HCT116 (cell line): ENCODE measurements at regions not wholly inside any gene's neighbourhood (a gene's known extent, or its start where the extent isn't known, plus 50 kb on each side); places are given as distances from the start of the nearest gene placed in this dataset.

Experiments used
- ATAC-seq: fragments of 200-7000 bp; cut with Tn5 transposase; 2 replicates; pipeline ENCODE4 v1.9.1; 2020; ENCODE audit warnings: mild to moderate bottlenecking, moderate library complexity
- BruUV-seq: library from RNA; stranded (reverse); fragments of 400-500 nt; replicated peaks from 2 replicates; lab custom pipeline; 2021; lab: Mats Ljungman, UMichigan
- CTCF ChIA-PET: fragments of 300-600 bp; sonication (Branson Sonifier 250); formaldehyde crosslinking; loops from one replicate; lab custom pipeline; 2021; ENCODE audit warnings: antibody characterized with exemption; lab: Charles Lee
- POLR2A ChIA-PET: fragments of 300-600, 350-600 bp; sonication (Branson Sonifier 250); formaldehyde crosslinking; loops from one replicate; lab custom pipeline; 2021; ENCODE audit warnings: antibody characterized with exemption; lab: Charles Lee
- RAD21 ChIA-PET, 2 experiments: fragments of 300-600 bp; sonication (Branson Sonifier 250); formaldehyde crosslinking; loops; one replicate each; lab custom pipeline; 2023; ENCODE audit warnings: low total read pairs in 2 of 2; ENCODE audit not compliant: uncharacterized antibody in 2 of 2, unreplicated experiment in 2 of 2, low non-redundant PET in 1 of 2; lab: Charles Lee
- DNase-seq: peaks from one replicate; pipeline ENCODE4 v3.0.0-alpha.2; 2010; ENCODE audit warnings: low read depth, low spot score
- H2AFZ ChIP-seq: fragments of 200-600 bp; shearing (Covaris generic), sonication (generic); 2 replicates; pipeline ENCODE4 v1.6.1; 2017; ENCODE audit warnings: low read depth, mixed run types, mixed read lengths, antibody characterized with exemption, low read length; ENCODE audit not compliant: poor library complexity, severe bottlenecking
- H3K27ac ChIP-seq: 2 replicates; pipeline ENCODE4 v1.5.1; 2012; ENCODE audit warnings: low read depth, low read length
- H3K27me3 ChIP-seq: fragments of 200-600 bp; sonication (generic); 2 replicates; pipeline ENCODE4 v1.6.1; 2016; ENCODE audit warnings: mixed run types, low read length, mixed read lengths; ENCODE audit not compliant: insufficient read depth
- H3K36me3 ChIP-seq, 2 experiments: fragments of 200-500 bp in 1 of 2; fragments of 200-600 bp in 1 of 2; sonication (Bioruptor generic) in 1 of 2; sonication (generic) in 1 of 2; 2 replicates each; pipeline versions ENCODE4 v1.5.1 to v1.6.1; 2014 to 2016; ENCODE audit warnings: low read length in 2 of 2, inconsistent platforms in 1 of 2, mixed read lengths in 1 of 2, mixed run types in 1 of 2; ENCODE audit not compliant: insufficient read depth in 2 of 2, control insufficient read depth in 1 of 2
- H3K4me1 ChIP-seq, 2 experiments: fragments of 200-600 bp in 1 of 2; sonication (generic) in 1 of 2; 2 replicates each; pipeline versions ENCODE4 v1.5.1 to v1.6.1; 2012 to 2017; ENCODE audit warnings: low read length in 2 of 2, inconsistent platforms in 1 of 2, mild to moderate bottlenecking in 1 of 2, mixed read lengths in 1 of 2, mixed run types in 1 of 2, moderate library complexity in 1 of 2; ENCODE audit not compliant: insufficient read depth in 2 of 2, control insufficient read depth in 1 of 2
- H3K4me2 ChIP-seq: fragments of 200-600 bp; sonication (generic); 2 replicates; pipeline ENCODE4 v1.6.1; 2017; ENCODE audit warnings: mixed run types, low read length, mixed read lengths
- H3K4me3 ChIP-seq, 2 experiments: fragments of 200-600 bp in 1 of 2; sonication (generic) in 1 of 2; replicated peaks in 1 of 2; 2 replicates each; pipeline ENCODE4 v1.5.1; 2011 to 2016; ENCODE audit warnings: low read length in 2 of 2, control low read depth in 1 of 2, low read depth in 1 of 2, mild to moderate bottlenecking in 1 of 2, mixed read lengths in 1 of 2, mixed run types in 1 of 2
- H3K79me2 ChIP-seq: fragments of 200-600 bp; sonication (generic); 2 replicates; pipeline ENCODE4 v1.6.1; 2017; ENCODE audit warnings: mild to moderate bottlenecking, mixed run types, low read length, moderate library complexity, mixed read lengths; ENCODE audit not compliant: insufficient read depth
- H3K9ac ChIP-seq: fragments of 200-600 bp; sonication (generic); 2 replicates; pipeline ENCODE4 v1.6.1; 2016; ENCODE audit warnings: low read length, mixed read lengths
- H3K9me2 ChIP-seq: fragments of 200-600 bp; sonication (generic), shearing (Covaris generic); 2 replicates; pipeline ENCODE4 v1.6.1; 2017; ENCODE audit warnings: mixed run types, mild to moderate bottlenecking, moderate library complexity; ENCODE audit not compliant: insufficient read depth
- H3K9me3 ChIP-seq, 2 experiments: fragments of 200-500 bp in 1 of 2; fragments of 200-600 bp in 1 of 2; sonication (Bioruptor generic) in 1 of 2; sonication (generic) in 1 of 2; 2 replicates each; pipeline ENCODE4 v1.6.1; 2014 to 2017; ENCODE audit warnings: low read length in 2 of 2, mixed read lengths in 2 of 2, inconsistent platforms in 1 of 2, low read depth in 1 of 2, mild to moderate bottlenecking in 1 of 2, mixed run types in 1 of 2, moderate library complexity in 1 of 2; ENCODE audit not compliant: control insufficient read depth in 1 of 2, insufficient read depth in 1 of 2
- H4K20me1 ChIP-seq: fragments of 200-600 bp; sonication (generic), shearing (Covaris generic); 2 replicates; pipeline ENCODE4 v1.6.1; 2017; ENCODE audit warnings: mixed run types, mild to moderate bottlenecking, moderate library complexity; ENCODE audit not compliant: insufficient read depth
- ATF3 ChIP-seq: IDR thresholded peaks from 2 replicates; pipeline ENCODE4 v1.6.1; 2012
- CBX3 ChIP-seq: IDR thresholded peaks from 2 replicates; pipeline ENCODE4 v1.6.1; 2012; ENCODE audit warnings: low read depth
- CEBPB ChIP-seq: IDR thresholded peaks from 2 replicates; pipeline ENCODE4 v1.6.1; 2012; ENCODE audit warnings: low read depth
- CTCF ChIP-seq, 3 experiments: fragments of 200-600 bp in 1 of 3; sonication (generic) in 1 of 3; IDR thresholded peaks in 2 of 3; conservative IDR thresholded peaks in 1 of 3; 2 replicates each; pipeline ENCODE4 v1.5.1; 2012 to 2017; ENCODE audit warnings: low read depth in 2 of 3, low read length in 2 of 3, antibody characterized with exemption in 1 of 3, borderline replicate concordance in 1 of 3, control low read depth in 1 of 3, mild to moderate bottlenecking in 1 of 3, mixed read lengths in 1 of 3, mixed run types in 1 of 3, moderate library complexity in 1 of 3; ENCODE audit not compliant: insufficient read depth in 1 of 3
- EGR1 ChIP-seq: IDR thresholded peaks from 2 replicates; pipeline ENCODE4 v1.6.1; 2012; ENCODE audit warnings: low read depth
- EZH2 ChIP-seq: fragments of 200-600 bp; sonication (generic); IDR thresholded peaks from 2 replicates; pipeline ENCODE4 v1.6.1; 2017; ENCODE audit warnings: antibody characterized with exemption, mixed run types
- FOSL1 ChIP-seq: IDR thresholded peaks from 2 replicates; pipeline ENCODE4 v1.6.1; 2012; ENCODE audit warnings: low read depth
- JUND ChIP-seq: IDR thresholded peaks from 2 replicates; pipeline ENCODE4 v1.6.1; 2012
- RAD21 ChIP-seq: IDR thresholded peaks from 2 replicates; pipeline ENCODE4 v1.6.1; 2012; ENCODE audit warnings: low read depth, mild to moderate bottlenecking
- SIN3A ChIP-seq: IDR thresholded peaks from 2 replicates; pipeline ENCODE4 v1.6.1; 2012; ENCODE audit warnings: low read depth
- SP1 ChIP-seq: IDR thresholded peaks from 2 replicates; pipeline ENCODE4 v1.6.1; 2012; ENCODE audit warnings: low read depth
- SRF ChIP-seq: IDR thresholded peaks from 2 replicates; pipeline ENCODE4 v1.6.1; 2012; ENCODE audit warnings: low read depth
- YY1 ChIP-seq: IDR thresholded peaks from 2 replicates; pipeline ENCODE4 v1.6.1; 2011; ENCODE audit warnings: low read length, low read depth, moderate library complexity, mild to moderate bottlenecking; ENCODE audit not compliant: insufficient replicate concordance; ENCODE audit errors: extremely low read depth
- ZBTB33 ChIP-seq: IDR thresholded peaks from 2 replicates; pipeline ENCODE4 v1.6.1; 2011; ENCODE audit warnings: mild to moderate bottlenecking, low read length, moderate library complexity; ENCODE audit not compliant: insufficient replicate concordance; ENCODE audit errors: extremely low read depth
- ZFX ChIP-seq: fragments of 450-650 bp; IDR thresholded peaks from 2 replicates; pipeline ENCODE4 v1.6.1; 2017
- ZNF274 ChIP-seq: fragments of 200-500 bp; sonication (Bioruptor generic); IDR thresholded peaks from 2 replicates; pipeline ENCODE4 v1.6.1; 2014; ENCODE audit warnings: mild to moderate bottlenecking, low read depth, low read length, inconsistent platforms
- intact Hi-C: fragments of 100-400 bp; cut with micrococcal nuclease; formaldehyde crosslinking; loops from 2 replicates; pipeline ENCODE4 v1.10.0; 2022
- TF ChIP-seq, protein P1 (sequence below): IDR thresholded peaks from 2 replicates; pipeline ENCODE4 v1.6.1; 2012

GRCh38 chr2:59589881-59590280 is 963.6 kb downstream of the BCL11A start:
- no TSS peak for BruUV-seq
- Histone ChIP-seq H3K36me3 (no peaks in the 10 kb centered on the region), H4K20me1 (no peaks in the 10 kb centered on the region), H3K27me3 (no peaks in the 10 kb centered on the region), H3K79me2 (no peaks in the 10 kb centered on the region), H3K9me3 (no peaks in the 10 kb centered on the region), H3K9me2 (no peaks in the 10 kb centered on the region), H3K4me2 (no peak overlapping the region), H2AFZ (no peak overlapping the region), H3K4me1 (no peaks in the 10 kb centered on the region), H3K9ac (no peak overlapping the region), H3K4me3 (no peak overlapping the region), H3K27ac (no peak overlapping the region)
- ChIA-PET POLR2A (no interaction called here), RAD21 (no interaction called here), CTCF (no interaction called here)
- TF ChIP-seq SRF, result no peak
- TF ChIP-seq FOSL1, result no peak
- TF ChIP-seq YY1, result no peak
- no peak for TF ChIP-seq SP1
- no peak for TF ChIP-seq ZNF274
- TF ChIP-seq, protein P1, sequence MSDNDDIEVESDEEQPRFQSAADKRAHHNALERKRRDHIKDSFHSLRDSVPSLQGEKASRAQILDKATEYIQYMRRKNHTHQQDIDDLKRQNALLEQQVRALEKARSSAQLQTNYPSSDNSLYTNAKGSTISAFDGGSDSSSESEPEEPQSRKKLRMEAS, result no peak
- no peak for TF ChIP-seq EGR1
- TF ChIP-seq ZBTB33, result no peak
- TF ChIP-seq SIN3A, result no peak
- no peak for TF ChIP-seq CBX3
- TF ChIP-seq EZH2, result no peak
- TF ChIP-seq CEBPB, result no peak
- TF ChIP-seq ATF3, result no peak
- no peak for TF ChIP-seq RAD21
- TF ChIP-seq JUND, result no peak
- TF ChIP-seq ZFX, result no peak
- TF ChIP-seq CTCF (IDR thresholded peaks at IDR 0.05 in 2 of 3, conservative IDR thresholded peaks at IDR 0.05 in 1 of 3; ENCODE audit: borderline replicate concordance in 1 of 3, insufficient read depth in 1 of 3, low read depth in 2 of 3, low read length in 2 of 3), result no peak
- intact Hi-C loops, result no loop called here
- no peak for ATAC-seq
- no peak for DNase-seq
